Muscle of leg (tissue), 3 donors: ENCODE measurements at regions not wholly inside any gene's neighbourhood (a gene's known extent, or its start where the extent isn't known, plus 50 kb on each side); places are given as distances from the start of the nearest gene placed in this dataset.
"Not testable (repeated sequence)": the region's sequence is repeated elsewhere in the genome, so short reads cannot be mapped to it uniquely, and the experiment has no call there.

Experiments
- DNase-seq: peaks from one replicate; pipeline ENCODE4 v3.0.0; 2013
- H3K27ac ChIP-seq: one replicate; pipeline ENCODE4 v1.5.1; 2013; ENCODE audit warnings: mild to moderate bottlenecking, low read length, control low read depth
- H3K27me3 ChIP-seq: one replicate; pipeline ENCODE4 v1.6.1; 2013; ENCODE audit warnings: low read length; ENCODE audit not compliant: control insufficient read depth, insufficient read depth
- H3K36me3 ChIP-seq: one replicate; pipeline ENCODE4 v1.6.1; 2013; ENCODE audit warnings: low read length; ENCODE audit not compliant: control insufficient read depth, insufficient read depth
- H3K4me1 ChIP-seq: one replicate; pipeline ENCODE4 v1.6.1; 2013; ENCODE audit warnings: low read length; ENCODE audit not compliant: control insufficient read depth, insufficient read depth
- H3K4me3 ChIP-seq: one replicate; pipeline ENCODE4 v1.5.1; 2013; ENCODE audit warnings: low read length, control low read depth
- H3K9me3 ChIP-seq: replicated peaks from 2 replicates; pipeline ENCODE4 v1.6.1; 2013; ENCODE audit warnings: low read depth, low read length; ENCODE audit not compliant: control insufficient read depth
- WGBS: methylation state at CpG from one replicate; pipeline ENCODE4 v1.1.5; 2013; ENCODE audit warnings: missing lambda C conversion rate; ENCODE audit not compliant: insufficient coverage; 5-methylcytosine and 5-hydroxymethylcytosine counted together

DNA sequence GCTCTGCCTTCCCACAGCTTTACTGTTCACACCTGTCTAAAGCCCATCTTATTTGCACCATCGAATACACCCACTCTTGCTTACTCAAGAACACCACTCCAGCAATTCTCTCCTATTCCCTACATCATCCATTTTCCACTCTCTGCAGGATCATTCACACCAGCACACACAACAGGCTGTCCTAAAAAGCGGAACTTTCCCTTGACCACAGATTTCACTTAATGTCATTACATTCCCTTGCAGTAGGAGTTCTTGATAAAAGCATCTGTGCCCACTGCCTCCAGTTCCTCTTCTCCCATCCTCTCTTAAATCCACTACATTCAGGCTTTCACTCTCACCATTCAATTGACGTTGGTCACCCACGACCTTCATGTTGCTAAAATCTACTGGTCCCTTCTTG is 103.0 kb upstream of the PABPC3 start:
- WGBS = 81% methylated on average over 4 of the region's 4 CpGs
- not testable (repeated sequence) for H3K9me3 ChIP-seq, DNase-seq, H3K27ac ChIP-seq, H3K36me3 ChIP-seq, H3K4me3 ChIP-seq, H3K4me1 ChIP-seq
- peaks cover 15% of the 10 kb centered on the region for H3K27me3 ChIP-seq

- peak; percentile 82 for DNase-seq
- Histone ChIP-seq H3K4me3 (no peak overlapping the region), H3K9me3 (no peaks in the 10 kb centered on the region), H3K27me3 (peaks cover 4% of the 10 kb centered on the region), H3K27ac (no peak overlapping the region), H3K4me1 (no peaks in the 10 kb centered on the region), H3K36me3 (no peaks in the 10 kb centered on the region)
- 13% methylated on average over 4 of the region's 6 CpGs for WGBS
Observed at GRCh38 chr13:24995225-24995804, 100.6 kb upstream of the PABPC3 start.

DNA sequence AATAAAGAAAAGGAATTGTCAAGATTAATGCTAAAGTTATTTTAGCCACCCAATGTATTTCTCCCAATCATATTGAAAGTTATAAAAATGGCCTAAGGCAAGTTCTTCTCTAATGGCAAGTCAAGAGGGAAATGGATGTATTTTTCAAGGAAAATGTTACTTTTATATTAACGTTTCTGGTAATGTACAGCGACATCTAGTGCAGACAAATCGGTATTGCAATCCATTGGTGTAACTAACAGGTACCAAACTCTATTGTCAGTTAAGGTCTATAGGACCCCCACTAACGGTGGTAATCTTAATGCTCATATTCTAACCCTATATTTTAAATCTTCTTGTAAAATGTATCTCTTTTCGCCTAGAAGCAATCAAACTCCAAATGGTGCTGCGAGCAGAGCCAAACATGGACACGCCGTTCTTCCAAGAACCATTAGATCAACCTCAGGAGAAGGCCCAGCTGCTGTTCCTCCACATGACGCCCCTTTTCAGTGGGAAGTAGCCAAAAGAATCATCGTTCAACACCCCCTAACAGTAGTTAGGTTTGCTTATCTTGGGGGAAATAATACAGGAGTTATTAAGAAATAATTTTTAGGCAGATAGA is 98.5 kb upstream of the PABPC3 start:
- H3K36me3 ChIP-seq = no peaks in the 10 kb centered on the region
- no peak overlapping the region for H3K4me3 ChIP-seq
- H3K9me3 ChIP-seq = no peaks in the 10 kb centered on the region
- WGBS = 72% methylated on average over 4 of the region's 10 CpGs
- H3K27ac ChIP-seq = no peak overlapping the region
- H3K4me1 ChIP-seq = no peaks in the 10 kb centered on the region
- peaks cover 4% of the 10 kb centered on the region for H3K27me3 ChIP-seq
- peak; percentile 44 for DNase-seq

DNA sequence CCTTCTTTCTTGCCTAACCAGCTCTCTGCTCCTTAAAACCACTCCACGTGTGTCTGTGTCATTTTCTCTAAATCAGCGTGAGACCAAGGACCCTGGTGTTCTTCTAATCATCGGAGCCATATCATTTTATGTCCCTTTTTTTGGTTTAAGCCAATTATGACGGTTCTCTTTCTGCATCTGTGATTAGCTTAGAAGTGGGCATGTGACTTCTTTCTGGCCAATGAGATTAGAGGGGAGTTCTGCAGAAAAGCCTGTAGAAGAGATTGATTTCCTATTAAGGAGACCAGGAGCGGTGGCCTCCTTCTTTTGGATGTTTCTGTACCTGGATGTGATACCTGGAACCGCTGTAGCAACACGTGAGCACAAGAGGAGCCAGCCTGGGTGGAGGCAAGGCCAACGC is 97.5 kb upstream of the PABPC3 start:
- 91% methylated on average over 2 of the region's 8 CpGs for WGBS
- H3K4me1 ChIP-seq = no peaks in the 10 kb centered on the region

DNA sequence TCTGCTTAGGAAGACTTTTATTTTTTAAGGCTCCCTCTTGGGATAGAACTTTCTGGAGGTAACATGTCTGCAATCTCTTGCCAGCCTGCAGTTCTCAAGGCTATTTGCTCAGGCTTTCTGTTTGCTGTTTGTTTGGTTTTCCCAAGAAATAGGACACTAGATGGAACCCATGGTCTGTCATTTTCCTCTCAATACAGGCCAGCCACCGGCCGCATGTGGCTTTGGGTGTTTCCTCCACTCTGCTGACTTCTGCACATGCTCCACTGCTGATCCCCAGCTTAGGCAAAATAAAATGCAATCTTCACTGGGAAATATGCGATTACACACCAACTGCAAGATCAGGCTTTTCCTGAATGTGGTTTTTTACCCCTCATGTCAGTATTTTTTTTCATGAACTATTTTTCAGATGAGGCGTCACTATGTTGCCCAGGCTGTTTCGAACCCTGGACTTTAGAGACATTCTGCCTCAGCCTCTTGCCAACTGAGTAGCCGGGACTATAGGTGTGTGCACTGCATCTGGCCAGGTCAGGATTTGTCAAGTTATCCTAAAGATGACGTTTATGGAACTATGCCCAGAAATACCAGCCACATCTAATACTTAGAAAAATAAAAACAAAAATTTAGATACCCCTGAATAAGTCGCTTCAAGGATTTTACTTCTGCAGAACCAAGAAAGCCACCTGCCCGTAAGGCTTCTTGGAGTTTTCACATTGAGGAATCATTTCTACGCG is 94.3 kb upstream of the PABPC3 start:
- H3K36me3 ChIP-seq = no peaks in the 10 kb centered on the region
- H3K4me1 ChIP-seq = no peaks in the 10 kb centered on the region
- H3K9me3 ChIP-seq = no peaks in the 10 kb centered on the region
- no peak for DNase-seq
- H3K27me3 ChIP-seq = no peaks in the 10 kb centered on the region
- 73% methylated on average over 10 of the region's 11 CpGs for WGBS
- H3K27ac ChIP-seq = no peak overlapping the region
- H3K4me3 ChIP-seq = no peak overlapping the region

More for the DNA sequence above, 97.5 kb upstream of the PABPC3 start:
- H3K36me3 ChIP-seq = no peaks in the 10 kb centered on the region
- no peak for DNase-seq
- no peaks in the 10 kb centered on the region for H3K9me3 ChIP-seq
- no peaks in the 10 kb centered on the region for H3K27me3 ChIP-seq
- H3K4me3 ChIP-seq = no peak overlapping the region
- H3K27ac ChIP-seq = no peak overlapping the region

GRCh38 chr13:25002311-25002710 is 93.6 kb upstream of the PABPC3 start:
- not testable (repeated sequence) for H3K4me1 ChIP-seq, DNase-seq, H3K36me3 ChIP-seq, H3K27me3 ChIP-seq, H3K27ac ChIP-seq, H3K9me3 ChIP-seq, H3K4me3 ChIP-seq
- WGBS = 0% methylated on average over 2 of the region's 14 CpGs

GRCh38 chr13:25004489-25004888 is 91.4 kb upstream of the PABPC3 start:
- not testable (repeated sequence) for H3K27me3 ChIP-seq, H3K4me3 ChIP-seq, H3K4me1 ChIP-seq, H3K9me3 ChIP-seq, H3K36me3 ChIP-seq, DNase-seq, H3K27ac ChIP-seq
- no CpG with 5 or more reads among the region's 10 CpGs for WGBS

DNA sequence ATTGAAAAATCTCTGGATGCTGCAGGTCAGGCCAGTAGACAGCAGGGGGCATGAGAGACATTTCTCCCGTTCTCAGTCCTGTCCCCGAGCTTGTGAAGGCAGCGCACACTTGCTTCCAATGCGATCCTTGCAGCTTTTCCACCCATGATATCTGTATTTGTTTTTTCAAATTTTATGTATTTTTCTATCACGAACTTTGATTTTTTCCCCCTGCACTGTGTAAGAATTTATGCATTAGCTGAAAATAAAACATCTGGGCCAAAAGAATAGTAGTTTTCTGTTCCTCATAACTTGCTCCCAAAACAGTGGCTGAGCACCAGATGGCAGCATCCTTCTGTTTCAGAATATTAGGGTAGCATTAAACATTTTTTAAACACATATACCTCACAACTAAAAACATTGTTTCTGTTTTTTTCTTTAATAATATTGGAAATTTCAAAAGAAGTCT is 90.9 kb upstream of the PABPC3 start:
- not testable (repeated sequence) for H3K27ac ChIP-seq, H3K27me3 ChIP-seq, H3K9me3 ChIP-seq, H3K4me1 ChIP-seq, H3K36me3 ChIP-seq, H3K4me3 ChIP-seq
- no CpG with 5 or more reads among the region's 5 CpGs for WGBS
- peak; percentile 61 for DNase-seq

DNA sequence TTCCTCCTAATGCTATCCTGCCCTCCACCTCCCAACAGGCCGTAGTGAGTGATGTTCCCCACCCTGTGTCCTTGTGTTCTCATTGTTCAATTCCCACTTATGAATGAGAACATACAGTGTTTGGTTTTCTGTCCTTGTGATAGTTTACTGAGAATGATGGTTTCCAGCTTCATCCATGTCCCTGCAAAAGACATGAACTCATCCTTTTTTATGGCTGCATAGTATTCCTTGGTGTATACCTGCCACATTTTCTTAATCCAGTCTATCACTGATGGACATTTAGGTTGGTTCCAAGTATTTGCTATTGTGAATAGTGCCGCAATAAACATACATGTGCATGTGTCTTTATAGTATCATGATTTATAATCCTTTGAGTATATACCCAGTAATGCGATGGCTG is 88.5 kb upstream of the PABPC3 start:
- not testable (repeated sequence) for DNase-seq, H3K27me3 ChIP-seq, H3K36me3 ChIP-seq, H3K27ac ChIP-seq, H3K9me3 ChIP-seq, H3K4me1 ChIP-seq, H3K4me3 ChIP-seq
- WGBS = no CpG with 5 or more reads among the region's 3 CpGs

DNA sequence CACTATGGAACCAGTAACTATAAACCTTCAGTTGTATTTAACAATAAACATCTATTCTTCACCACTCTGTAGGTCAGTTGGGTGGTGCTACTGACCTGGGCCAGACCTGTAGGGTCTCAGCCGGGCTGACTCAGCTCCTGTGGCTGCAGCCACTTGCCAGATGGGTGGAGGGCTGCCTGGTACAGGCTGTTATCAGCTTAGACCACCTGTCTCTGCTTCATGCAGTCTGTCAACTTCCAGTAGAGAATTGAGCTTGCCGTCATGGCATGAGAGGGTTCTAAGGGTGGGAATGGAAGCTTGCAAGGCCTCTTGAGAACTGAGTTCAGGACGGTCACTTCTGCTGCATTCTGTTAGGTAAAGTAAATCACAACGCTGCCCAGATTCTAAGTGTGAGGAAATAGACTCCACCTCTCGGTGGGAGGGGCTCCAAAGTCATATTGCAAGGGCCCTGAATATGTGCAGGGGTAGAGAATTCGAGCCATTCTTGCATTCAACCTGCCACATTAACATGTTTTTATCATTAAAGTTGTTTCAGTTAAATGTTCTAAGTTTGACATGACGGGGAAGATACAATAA is 81.5 kb upstream of the PABPC3 start:
- H3K4me1 ChIP-seq, H3K27ac ChIP-seq, H3K4me3 ChIP-seq, H3K36me3 ChIP-seq, DNase-seq, H3K9me3 ChIP-seq: not testable (repeated sequence)
- peaks cover 26% of the 10 kb centered on the region for H3K27me3 ChIP-seq
- 60% methylated on average over 2 of the region's 7 CpGs for WGBS
